Natural killer cell (primary cell): ENCODE measurements at regions not wholly inside any gene's neighbourhood (a gene's known extent, or its start where the extent isn't known, plus 50 kb on each side); places are given as distances from the start of the nearest gene placed in this dataset.

Experiments
- ATAC-seq, 3 donors: fragments of 150-1000 bp in 2 of 3; fragments of 200-7000 bp in 1 of 3; cut with Tn5 transposase; 1 replicate in 1 of 3; 2 replicates in 2 of 3; pipeline ENCODE4 v1.10.0; 2021; ENCODE audit warnings: mild to moderate bottlenecking in 2 of 3, moderate library complexity in 2 of 3
- DNase-seq, 2 donors: peaks; one replicate each; pipeline versions ENCODE4 v3.0.0 to v3.0.0-alpha.2; 2013 to 2021; ENCODE audit warnings: mixed read lengths in 1 of 2
- H3K27ac ChIP-seq: one replicate; pipeline ENCODE4 v1.5.1; 2013; ENCODE audit warnings: mild to moderate bottlenecking, low read length
- H3K27me3 ChIP-seq: one replicate; pipeline ENCODE4 v1.6.1; 2013; ENCODE audit warnings: low read length; ENCODE audit not compliant: control insufficient read depth, insufficient read depth
- H3K36me3 ChIP-seq: one replicate; pipeline ENCODE4 v1.6.1; 2013; ENCODE audit warnings: low read length; ENCODE audit not compliant: control insufficient read depth, insufficient read depth
- H3K4me1 ChIP-seq: one replicate; pipeline ENCODE4 v1.6.1; 2013; ENCODE audit warnings: low read length; ENCODE audit not compliant: control insufficient read depth, insufficient read depth
- H3K4me3 ChIP-seq: one replicate; pipeline ENCODE4 v1.5.1; 2013; ENCODE audit warnings: low read length
- H3K9me3 ChIP-seq: one replicate; pipeline ENCODE4 v1.6.1; 2013; ENCODE audit warnings: low read length; ENCODE audit not compliant: control insufficient read depth, insufficient read depth
- H3K27ac Mint-ChIP-seq, 2 donors: one replicate each; pipeline ENCODE4 v1.8.0; 2022; ENCODE audit warnings: mild to moderate bottlenecking in 2 of 2, mixed read lengths in 2 of 2, moderate library complexity in 1 of 2
- H3K27me3 Mint-ChIP-seq, 2 donors: one replicate each; pipeline ENCODE4 v1.8.0; 2022; ENCODE audit warnings: low read depth in 2 of 2, mixed read lengths in 2 of 2
- H3K36me3 Mint-ChIP-seq: one replicate; pipeline ENCODE4 v1.8.0; 2022; ENCODE audit warnings: mixed read lengths
- H3K4me1 Mint-ChIP-seq, 2 donors: one replicate each; pipeline ENCODE4 v1.8.0; 2022; ENCODE audit warnings: mixed read lengths in 2 of 2
- H3K4me3 Mint-ChIP-seq: one replicate; pipeline ENCODE4 v1.8.0; 2022; ENCODE audit warnings: mild to moderate bottlenecking, moderate library complexity, mixed read lengths
- H3K9me3 Mint-ChIP-seq, 2 donors: one replicate each; pipeline ENCODE4 v1.8.0; 2022; ENCODE audit warnings: mixed read lengths in 2 of 2
- WGBS: methylation state at CpG from one replicate; pipeline ENCODE4 v1.1.7; 2013; ENCODE audit warnings: missing lambda C conversion rate; ENCODE audit not compliant: insufficient coverage; 5-methylcytosine and 5-hydroxymethylcytosine counted together
- intact Hi-C: fragments of 100-400 bp; cut with micrococcal nuclease; formaldehyde crosslinking; loops from one replicate; pipeline ENCODE4 v1.14.2; 2022
- TF ChIP-seq, protein P1 (sequence below): fragments of 200-600 bp; IDR thresholded peaks from one replicate; pipeline ENCODE4 v1.8.0; 2022; ENCODE audit warnings: antibody characterized with exemption

DNA sequence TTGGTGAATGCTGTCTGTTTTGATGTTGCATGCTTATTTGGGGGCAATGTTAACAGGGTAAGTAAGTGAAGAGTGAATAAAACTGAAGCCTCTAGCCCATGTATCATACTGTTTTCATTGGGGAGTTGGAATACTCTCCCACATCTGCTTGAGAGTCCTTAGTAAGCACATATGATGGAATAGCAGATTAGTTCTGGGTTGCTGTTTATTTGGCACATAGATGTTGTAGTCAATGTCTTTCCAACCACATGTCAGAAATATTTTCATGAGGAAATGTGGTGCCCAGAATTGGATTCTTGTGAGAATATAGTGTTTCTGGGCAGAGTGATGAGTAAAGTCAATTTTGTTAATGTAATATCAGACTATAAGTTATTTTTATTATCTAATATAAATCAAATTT is 611.7 kb upstream of the FTMT start:
- no peak overlapping the region for H3K27ac ChIP-seq
- intact Hi-C loops, result no loop called here
- DNase-seq (no peak), ATAC-seq (no peak)
- Mint-ChIP-seq H3K4me3 (no peak overlapping the region), H3K36me3 (peaks cover 4% of the 10 kb centered on the region), H3K9me3 (peaks cover 7 to 15% of the 10 kb centered on the region in 2 donors), H3K4me1 (no peaks in the 10 kb centered on the region), H3K27me3 (no peaks in the 10 kb centered on the region), H3K27ac (no peak overlapping the region)
- no peak overlapping the region for H3K4me3 ChIP-seq
- TF ChIP-seq, protein P1, sequence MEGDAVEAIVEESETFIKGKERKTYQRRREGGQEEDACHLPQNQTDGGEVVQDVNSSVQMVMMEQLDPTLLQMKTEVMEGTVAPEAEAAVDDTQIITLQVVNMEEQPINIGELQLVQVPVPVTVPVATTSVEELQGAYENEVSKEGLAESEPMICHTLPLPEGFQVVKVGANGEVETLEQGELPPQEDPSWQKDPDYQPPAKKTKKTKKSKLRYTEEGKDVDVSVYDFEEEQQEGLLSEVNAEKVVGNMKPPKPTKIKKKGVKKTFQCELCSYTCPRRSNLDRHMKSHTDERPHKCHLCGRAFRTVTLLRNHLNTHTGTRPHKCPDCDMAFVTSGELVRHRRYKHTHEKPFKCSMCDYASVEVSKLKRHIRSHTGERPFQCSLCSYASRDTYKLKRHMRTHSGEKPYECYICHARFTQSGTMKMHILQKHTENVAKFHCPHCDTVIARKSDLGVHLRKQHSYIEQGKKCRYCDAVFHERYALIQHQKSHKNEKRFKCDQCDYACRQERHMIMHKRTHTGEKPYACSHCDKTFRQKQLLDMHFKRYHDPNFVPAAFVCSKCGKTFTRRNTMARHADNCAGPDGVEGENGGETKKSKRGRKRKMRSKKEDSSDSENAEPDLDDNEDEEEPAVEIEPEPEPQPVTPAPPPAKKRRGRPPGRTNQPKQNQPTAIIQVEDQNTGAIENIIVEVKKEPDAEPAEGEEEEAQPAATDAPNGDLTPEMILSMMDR, result no peak
- no peaks in the 10 kb centered on the region for H3K36me3 ChIP-seq
- H3K4me1 ChIP-seq, result no peaks in the 10 kb centered on the region
- no peaks in the 10 kb centered on the region for H3K27me3 ChIP-seq
- H3K9me3 ChIP-seq, result no peaks in the 10 kb centered on the region

DNA sequence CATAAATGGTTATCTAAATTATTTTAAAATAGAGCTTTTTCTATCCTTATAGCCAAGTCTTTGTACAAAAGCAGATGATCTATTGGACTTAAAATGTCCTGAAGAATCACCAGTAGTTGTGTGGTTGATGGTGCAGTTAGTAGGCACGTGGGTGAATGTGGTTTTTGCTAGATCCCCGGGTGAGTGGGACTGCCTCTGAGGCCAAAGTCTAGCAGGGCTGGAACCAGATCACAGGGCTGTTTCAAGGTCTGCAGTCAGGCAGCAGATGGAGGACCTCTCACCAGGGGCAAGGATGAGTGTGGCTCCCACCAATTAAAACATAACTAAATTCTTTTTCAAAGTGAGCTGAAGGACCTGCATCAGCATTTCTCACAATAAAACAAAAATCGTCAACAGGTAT is 604.7 kb upstream of the FTMT start:
- WGBS, result 65% methylated on average over 3 of the region's 3 CpGs
- Histone ChIP-seq H3K4me3 (no peak overlapping the region), H3K36me3 (no peaks in the 10 kb centered on the region), H3K9me3 (no peaks in the 10 kb centered on the region), H3K4me1 (no peaks in the 10 kb centered on the region), H3K27ac (no peak overlapping the region), H3K27me3 (no peaks in the 10 kb centered on the region)
- no peaks in the 10 kb centered on the region for H3K36me3 Mint-ChIP-seq
- no peak overlapping the region for H3K27ac Mint-ChIP-seq
- no peaks in the 10 kb centered on the region for H3K27me3 Mint-ChIP-seq
- intact Hi-C loops, result no loop called here
- ATAC-seq (no peak), DNase-seq (no peak)
- peaks cover 2 to 11% of the 10 kb centered on the region in 2 donors for H3K9me3 Mint-ChIP-seq
- TF ChIP-seq, protein P1, result no peak
- H3K4me1 Mint-ChIP-seq, result no peaks in the 10 kb centered on the region
- H3K4me3 Mint-ChIP-seq, result no peak overlapping the region

DNA sequence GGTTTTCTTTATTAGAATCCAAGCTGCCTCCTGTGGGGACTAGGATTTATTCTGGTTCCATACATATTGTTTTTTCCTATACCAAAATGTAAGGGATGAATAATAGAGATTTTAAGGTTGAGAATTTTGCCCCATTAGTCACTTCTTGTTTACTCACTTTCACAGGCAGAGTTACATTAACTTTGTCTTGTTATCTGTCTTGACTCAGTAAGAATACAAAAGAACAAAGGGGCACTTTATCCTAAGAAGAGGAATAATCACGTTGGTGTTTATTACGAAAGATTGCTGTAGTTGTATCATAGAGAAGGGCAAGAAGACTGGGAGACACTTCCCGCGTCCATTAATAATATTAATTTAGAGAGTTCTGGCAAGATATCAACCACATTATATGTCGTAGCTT is 599.7 kb upstream of the FTMT start:
- Histone ChIP-seq H3K27me3 (no peaks in the 10 kb centered on the region), H3K27ac (no peak overlapping the region), H3K4me1 (no peaks in the 10 kb centered on the region), H3K9me3 (no peaks in the 10 kb centered on the region), H3K4me3 (no peak overlapping the region), H3K36me3 (no peaks in the 10 kb centered on the region)
- Mint-ChIP-seq H3K9me3 (peaks cover 13 to 18% of the 10 kb centered on the region in 2 donors), H3K4me3 (no peak overlapping the region), H3K4me1 (no peaks in the 10 kb centered on the region), H3K27ac (no peak overlapping the region), H3K27me3 (no peaks in the 10 kb centered on the region), H3K36me3 (no peaks in the 10 kb centered on the region)
- DNase-seq (no peak), ATAC-seq (no peak)
- 100% methylated on average over 2 of the region's 5 CpGs for WGBS
- TF ChIP-seq, protein P1, result no peak
- intact Hi-C loops, result no loop called here

DNA sequence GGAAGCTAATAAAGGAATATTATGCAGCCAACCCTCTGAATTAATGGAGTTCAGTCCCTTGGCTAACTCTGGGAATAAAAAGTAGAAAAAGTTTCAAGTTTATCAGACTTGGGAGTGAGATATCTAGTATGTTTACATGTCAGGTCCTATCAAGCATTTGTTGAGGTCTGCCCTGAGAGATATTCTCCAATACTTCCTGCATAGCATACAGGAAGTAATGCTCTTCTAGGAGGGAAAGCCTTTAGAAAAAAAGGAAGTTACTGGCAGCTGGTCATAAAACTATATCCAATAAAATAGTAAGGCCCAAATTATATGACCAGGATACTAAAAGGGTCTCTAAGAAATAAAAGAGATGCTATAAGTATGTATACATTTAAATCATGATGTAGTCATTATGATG is 594.1 kb upstream of the FTMT start:
- no peak overlapping the region for H3K4me3 ChIP-seq
- DNase-seq (no peak), ATAC-seq (no peak)
- TF ChIP-seq, protein P1, result no peak
- H3K36me3 Mint-ChIP-seq, result peaks cover 6% of the 10 kb centered on the region
- H3K27ac ChIP-seq, result no peak overlapping the region
- no peaks in the 10 kb centered on the region for H3K4me1 ChIP-seq
- no peaks in the 10 kb centered on the region for H3K27me3 ChIP-seq
- H3K36me3 ChIP-seq, result no peaks in the 10 kb centered on the region
- peaks cover 2% of the 10 kb centered on the region for H3K9me3 ChIP-seq
- H3K4me3 Mint-ChIP-seq, result no peak overlapping the region
- no peak overlapping the region for H3K27ac Mint-ChIP-seq
- peaks cover 23 to 36% of the 10 kb centered on the region in 2 donors for H3K9me3 Mint-ChIP-seq
- H3K4me1 Mint-ChIP-seq, result no peaks in the 10 kb centered on the region
- no peaks in the 10 kb centered on the region for H3K27me3 Mint-ChIP-seq
- intact Hi-C loops, result no loop called here
